Inflammatory macrophage (primary cell): ENCODE measurements at regions not wholly inside any gene's neighbourhood (a gene's known extent, or its start where the extent isn't known, plus 50 kb on each side); places are given as distances from the start of the nearest gene placed in this dataset.
"Not testable (repeated sequence)": the region's sequence is repeated elsewhere in the genome, so short reads cannot be mapped to it uniquely, and the experiment has no call there.

Source experiments
- DNase-seq, 2 donors: peaks; one replicate each; pipeline ENCODE4 v3.0.0-alpha.2; 2020 to 2022

DNA sequence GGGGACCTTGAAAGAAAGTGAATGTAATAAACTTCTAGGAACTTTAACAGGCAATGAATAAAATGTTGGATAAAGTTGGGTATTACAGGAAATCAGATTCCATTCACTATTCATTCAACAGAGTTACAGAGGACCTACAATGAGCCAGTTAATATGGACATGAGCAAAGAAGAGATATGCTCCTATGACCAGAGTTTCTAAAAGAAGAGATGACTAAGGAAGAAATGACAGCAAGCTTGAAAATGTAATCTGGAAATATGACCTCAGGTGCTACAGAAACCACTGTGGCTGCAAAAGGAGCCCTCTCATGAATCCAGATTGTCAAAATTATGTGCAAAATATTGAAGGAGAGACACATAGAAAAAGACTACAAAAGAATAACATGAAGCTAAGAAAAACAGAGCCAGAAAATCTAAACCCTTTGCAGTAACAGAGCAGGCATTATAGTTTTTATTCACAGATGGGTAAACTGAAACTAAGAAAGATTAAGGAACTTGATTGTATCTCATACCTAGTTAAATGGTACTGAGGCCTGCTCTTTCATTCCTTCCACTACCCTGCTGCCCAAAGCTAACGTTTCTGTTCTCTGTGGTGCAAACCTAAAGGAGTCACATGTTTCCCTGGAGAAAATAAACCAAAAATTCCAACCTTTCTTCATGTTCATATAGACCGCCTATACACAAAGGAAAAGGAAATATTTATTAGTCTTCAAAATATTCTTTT lies 378.3 kb downstream of the GBA3 start:
- no peak for DNase-seq

- no peak for DNase-seq
These were observed 376.0 kb downstream of the GBA3 start for GRCh38 chr4:23068756-23069155.

GRCh38 chr4:23068287-23068686 lies 375.6 kb downstream of the GBA3 start:
- DNase-seq = no peak

GRCh38 chr4:23062188-23062587 lies 369.5 kb downstream of the GBA3 start:
- DNase-seq = no peak

DNA sequence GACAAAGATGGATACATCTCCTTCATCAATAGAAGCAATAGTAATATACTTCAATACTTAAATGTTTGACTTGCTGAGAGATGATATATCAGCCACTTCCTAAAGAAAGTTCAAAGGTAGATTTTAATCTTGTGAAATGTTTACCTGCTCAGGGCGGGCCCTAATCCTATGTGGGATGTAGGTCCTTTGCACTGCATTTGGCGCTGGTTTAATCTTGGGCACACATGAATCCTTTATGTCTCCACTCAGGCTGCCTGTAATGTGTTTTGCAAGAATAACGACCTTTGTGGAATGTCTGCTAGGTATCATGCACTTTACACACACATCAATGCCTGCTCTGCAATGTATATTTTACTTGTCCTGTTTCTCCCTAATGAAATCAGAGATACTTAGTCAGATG lies 368.7 kb downstream of the GBA3 start:
- DNase-seq = no peak

- no peak for DNase-seq
These were observed 368.0 kb downstream of the GBA3 start for GRCh38 chr4:23060776-23061175.

DNA sequence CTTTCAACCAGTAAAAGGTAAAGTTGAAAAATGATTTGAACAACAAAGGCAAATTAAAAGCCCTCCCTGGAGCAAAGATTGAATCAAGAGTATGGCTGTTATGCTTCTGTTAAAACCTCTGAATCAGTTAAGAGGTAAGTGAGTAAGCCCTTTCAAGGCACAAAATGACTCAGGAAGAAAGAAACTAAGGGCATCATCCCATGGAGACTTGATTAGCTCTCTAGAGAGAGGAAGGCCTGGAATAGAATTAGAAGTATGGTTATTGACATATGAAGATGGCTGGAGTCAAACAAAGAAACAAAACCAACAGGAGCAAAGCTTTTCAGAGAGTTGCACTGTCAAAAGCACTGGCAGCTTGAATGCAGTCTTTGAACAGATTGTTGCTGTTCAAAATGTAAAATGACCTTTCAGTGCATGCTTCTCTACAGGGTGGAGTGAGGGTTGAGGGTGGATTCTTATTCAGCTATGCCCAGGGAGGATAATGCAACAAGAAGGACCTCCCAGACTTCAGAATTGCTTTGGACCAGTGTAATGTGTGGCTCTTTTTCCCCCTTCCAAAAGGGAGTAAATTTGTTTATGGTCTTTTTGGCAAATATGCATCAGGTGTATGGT lies 365.5 kb downstream of the GBA3 start:
- DNase-seq = no peak

DNA sequence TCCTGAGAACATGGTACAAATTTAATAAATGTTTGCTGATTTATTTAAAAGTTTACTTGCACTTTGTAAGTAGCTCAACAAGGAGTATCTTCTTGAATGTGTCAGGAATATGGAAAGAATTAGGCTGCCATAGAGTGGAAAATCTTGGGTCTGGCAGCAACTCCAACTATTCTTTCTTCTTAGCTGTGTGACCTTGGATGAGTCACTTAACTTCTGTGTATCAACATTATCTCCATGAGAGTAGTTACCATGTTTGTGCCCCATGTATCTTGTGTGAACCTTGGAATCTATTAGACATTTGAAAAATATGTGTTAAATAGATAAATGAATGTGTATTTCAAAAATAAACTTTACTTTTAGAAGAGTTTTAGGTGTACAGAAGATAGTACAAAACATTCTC lies 348.8 kb downstream of the GBA3 start:
- no peak for DNase-seq

DNA sequence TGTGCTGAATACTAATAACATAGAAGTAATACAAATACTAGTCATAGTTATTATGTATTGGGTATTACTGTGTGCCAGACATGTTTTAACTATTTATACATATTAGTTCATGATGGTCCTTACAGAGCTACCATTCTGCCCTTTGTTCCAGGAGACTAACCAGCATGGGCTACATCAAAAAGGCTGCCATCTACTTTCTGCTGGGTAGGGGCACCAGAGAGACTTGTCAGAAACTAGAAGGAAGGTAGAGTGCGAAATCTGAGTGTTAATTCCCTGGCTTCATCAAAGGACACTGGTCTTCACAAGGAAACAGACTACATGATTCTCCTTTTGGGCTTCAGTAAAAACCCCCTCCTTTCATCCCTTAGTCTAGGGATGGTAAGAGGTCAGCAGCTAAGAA lies 347.8 kb downstream of the GBA3 start:
- no peak for DNase-seq

DNA sequence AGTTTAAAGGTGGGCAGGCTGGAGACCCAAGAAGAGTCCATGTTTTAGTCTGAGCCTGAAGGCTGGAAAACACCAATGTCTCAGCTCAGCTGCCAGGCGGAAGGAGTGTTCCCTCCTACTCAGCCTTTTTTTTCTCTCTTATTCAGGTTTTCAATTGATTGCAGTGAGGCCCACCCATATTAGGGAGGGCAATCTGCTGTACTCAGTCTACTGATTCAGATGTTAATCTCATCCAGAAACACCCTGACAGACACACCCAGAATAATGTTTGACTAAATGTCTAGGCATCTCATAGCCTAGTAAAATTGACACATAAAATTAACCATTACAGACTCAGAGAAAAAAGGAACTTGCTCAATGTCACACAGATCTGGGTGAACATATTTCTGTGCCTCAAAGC lies 347.1 kb downstream of the GBA3 start:
- no peak for DNase-seq

DNA sequence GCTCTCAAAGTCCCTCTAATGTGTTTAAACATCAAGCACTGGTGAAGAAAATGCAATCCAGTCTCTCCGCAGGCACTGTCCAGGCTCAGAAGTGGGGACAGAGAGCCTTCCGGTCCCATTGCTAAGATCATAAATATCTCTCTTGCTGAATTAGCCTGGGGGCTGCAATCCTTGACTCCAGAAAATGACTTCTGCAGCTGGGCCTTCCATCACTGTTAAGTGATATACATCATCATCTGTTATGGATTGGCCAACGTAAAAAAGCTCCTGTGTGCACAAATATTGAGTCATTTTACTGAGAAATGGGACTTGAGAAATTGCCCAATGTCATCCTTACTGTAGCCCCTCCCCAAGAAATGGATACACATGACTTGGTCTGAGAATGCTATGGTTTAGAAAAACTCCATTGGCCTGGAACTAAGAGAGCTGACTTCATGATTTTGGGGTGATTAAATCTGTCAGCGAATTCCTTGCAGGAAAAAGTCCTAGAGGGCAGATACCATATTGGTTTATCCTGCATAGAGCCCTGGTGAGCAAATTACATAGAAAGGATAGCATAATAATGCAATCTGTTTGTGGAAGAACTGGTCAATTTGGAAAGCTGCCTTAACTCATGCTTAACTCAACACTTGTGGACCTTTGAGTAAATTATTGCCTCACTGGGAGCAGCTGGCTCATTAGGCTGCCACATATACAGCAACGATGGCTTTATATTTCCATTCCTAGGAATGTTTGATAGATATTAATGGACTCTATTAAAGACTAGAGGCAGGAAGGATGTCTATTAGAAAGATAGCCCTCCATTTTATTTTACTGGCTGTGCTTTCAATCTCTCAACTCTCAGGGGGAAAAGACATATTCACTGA lies 346.1 kb downstream of the GBA3 start:
- no peak for DNase-seq

DNA sequence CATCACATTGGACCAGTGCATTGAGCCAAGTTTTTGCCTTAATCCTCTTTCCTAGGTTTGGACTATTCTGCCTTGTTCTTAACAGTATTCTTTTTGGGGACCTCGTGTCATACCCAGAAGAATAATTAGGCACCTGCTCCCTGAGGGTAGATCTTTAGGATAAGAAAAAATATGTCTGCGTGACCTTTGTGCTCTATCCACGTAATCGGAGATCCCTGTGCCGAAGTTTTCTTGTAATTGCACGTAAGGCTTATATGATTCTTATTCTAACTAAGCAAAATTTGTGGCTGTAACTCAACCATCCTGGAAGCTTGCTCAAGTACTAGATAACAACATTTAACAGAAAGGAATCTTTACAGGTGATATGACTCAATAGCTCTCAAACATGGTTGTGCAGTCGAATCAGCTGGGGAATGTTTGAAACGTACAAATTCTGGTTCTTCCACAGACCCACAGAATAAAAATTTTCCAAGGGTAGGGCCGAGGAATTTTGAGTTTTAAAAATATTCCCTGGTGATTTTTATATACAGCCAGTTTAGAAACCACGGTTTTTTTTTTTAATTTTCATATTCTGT lies 344.3 kb downstream of the GBA3 start:
- DNase-seq = no peak

- DNase-seq = no peak
These were observed 343.8 kb downstream of the GBA3 start for GRCh38 chr4:23036503-23036902.

DNA sequence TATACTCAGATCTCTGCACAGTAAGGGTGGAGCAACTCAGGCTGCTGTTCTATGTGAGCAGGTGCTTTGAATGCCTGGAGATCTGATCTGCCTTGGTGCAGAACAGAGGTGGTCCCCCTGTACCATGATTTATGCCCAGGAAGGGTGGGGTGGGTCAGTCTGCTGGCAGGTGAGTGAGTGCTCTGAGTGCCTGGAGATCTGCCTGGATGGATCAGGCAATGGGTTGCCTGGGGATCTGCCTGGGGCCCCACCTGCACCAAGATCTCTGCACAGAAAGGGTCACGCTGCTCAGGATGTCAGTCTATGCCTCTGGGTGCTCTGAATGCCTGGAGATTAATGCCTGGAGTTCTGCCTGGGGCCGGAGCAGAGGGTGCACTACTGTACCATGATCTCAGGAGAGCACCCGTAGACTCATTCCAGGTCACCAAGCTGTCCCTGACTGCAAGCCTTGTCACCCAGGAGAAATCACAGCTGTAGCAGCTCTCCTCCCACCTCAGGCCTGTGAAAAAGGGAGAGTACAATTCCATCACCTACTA lies 342.9 kb downstream of the GBA3 start:
- DNase-seq = no peak

DNA sequence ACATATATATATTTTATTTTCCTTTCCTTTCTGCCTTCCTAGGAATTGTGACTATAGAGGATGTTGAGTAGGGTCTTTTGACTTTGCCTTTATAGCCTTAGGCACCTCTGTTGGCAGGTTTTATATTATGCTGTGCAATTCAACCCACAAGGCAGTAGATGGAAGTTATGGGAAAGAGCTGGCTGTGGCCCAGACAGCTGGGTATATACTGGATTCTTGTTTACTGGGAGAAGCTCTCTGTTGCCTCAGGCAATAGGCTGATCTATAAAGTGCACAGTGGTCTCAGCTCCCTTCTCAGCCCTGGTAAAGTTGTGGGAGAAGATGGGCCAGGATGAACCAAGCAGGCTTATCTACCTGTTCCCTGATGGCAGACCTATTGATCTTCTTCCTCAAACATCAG lies 342.0 kb downstream of the GBA3 start:
- no peak for DNase-seq

DNA sequence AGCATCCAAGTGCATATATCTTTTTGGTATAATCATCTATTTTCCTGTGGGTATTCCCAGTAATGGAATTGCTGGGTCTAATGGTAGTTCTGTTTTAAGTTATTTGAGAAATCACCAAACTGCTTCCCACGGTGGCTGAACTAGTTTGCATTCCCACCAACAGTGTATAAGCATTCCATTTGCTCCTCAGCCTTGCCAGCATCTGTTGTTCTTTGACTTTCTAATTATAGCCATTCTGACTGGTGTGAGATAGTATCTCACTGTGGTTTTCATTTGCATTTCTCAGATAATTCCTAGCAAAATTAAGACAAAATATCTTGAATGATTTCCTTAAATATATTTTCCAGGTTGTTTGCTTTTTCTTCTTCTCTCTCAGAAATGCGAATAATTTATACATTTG lies 341.1 kb downstream of the GBA3 start:
- no peak for DNase-seq

- no peak for DNase-seq
These were observed 336.1 kb downstream of the GBA3 start for GRCh38 chr4:23028875-23029274.

DNA sequence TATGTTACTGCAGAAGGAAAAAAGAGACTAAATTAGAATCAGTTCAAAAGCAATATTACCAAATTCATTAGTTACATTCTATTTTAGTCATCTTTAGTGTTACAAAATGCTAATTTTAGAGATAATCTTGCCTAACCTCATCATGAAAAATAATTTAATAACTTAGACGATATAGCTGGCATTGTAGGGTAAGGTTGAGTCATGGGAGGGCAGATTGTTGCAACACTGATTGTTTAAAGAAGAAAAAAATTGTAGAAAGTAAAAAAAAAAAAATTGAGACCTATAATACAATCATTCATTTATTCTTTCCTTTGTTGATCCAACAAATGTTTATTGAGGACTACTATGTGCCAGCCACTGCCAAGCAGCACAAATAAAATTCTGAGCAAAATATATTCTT lies 330.9 kb downstream of the GBA3 start:
- no peak for DNase-seq

- no peak for DNase-seq
These were observed 330.4 kb downstream of the GBA3 start for GRCh38 chr4:23023121-23023520.

DNA sequence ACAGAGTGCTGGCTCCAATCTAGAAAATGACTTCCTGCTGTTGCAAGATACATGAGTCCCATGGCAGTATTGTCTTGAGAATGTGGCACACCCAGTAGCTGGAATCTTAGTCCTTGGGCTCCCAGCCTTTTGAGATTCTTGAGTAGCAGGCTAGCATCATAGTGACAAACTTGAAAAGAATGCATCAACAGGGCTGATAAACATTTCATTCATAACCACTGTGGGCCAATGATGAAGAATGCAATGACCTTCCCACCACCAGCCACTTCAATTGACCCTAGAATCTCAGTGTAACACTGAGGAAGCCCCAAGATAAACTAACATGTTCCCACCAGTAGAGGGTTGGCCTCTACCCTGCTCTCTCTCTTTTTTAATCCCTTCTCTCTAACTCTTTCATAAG lies 329.3 kb downstream of the GBA3 start:
- no peak for DNase-seq

- no peak for DNase-seq
These were observed 328.3 kb downstream of the GBA3 start for GRCh38 chr4:23021040-23021439.

DNA sequence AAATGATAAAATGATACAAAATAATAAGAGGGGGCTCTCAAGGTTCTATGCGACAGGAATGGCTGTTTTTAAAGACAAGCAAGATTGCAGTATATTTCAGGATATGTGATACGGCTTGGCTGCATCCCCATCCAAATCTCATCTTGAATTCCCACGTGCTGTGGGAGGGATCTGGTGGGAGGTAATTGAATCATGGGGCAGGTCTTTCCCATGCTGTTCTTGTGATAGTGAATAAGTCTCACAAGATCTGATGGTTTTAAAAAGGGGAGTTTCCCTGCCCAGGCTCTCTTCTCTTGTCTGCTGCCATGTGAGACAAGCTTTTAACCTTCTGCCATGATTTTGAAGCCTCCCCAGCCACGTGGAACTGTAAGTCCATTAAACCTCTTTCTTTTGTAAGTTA lies 327.7 kb downstream of the GBA3 start:
- DNase-seq = not testable (repeated sequence)

DNA sequence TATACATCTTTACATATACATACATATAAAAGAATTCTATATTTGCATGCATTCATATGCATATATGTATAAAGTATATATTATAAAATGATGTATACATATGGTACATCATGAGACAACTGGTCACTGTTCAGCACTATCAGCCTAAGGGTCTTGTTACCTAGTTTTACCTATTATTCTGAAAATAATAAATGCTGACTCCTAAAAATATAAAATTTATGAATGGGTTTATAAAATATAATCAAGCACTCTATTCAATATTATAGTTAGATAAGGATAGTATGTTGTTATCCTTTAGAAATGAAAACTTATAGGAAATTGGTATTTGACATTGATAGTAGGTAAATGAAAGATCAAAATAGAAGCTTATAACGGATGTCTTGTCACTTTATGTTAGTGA lies 324.2 kb downstream of the GBA3 start:
- DNase-seq = no peak
